HL-60 (cell line): ENCODE measurements at regions not wholly inside any gene's neighbourhood (a gene's known extent, or its start where the extent isn't known, plus 50 kb on each side); places are given as distances from the start of the nearest gene placed in this dataset.

Experiments
- POLR2AphosphoS5 ChIP-seq: IDR thresholded peaks from 2 replicates; pipeline ENCODE4 v1.6.1; 2012; ENCODE audit warnings: low read depth
- TF ChIP-seq, protein P1 (sequence below): IDR thresholded peaks from one replicate; pipeline ENCODE4 v1.5.1; 2011; ENCODE audit warnings: low read length, control low read depth, inconsistent platforms; ENCODE audit not compliant: insufficient read depth

DNA sequence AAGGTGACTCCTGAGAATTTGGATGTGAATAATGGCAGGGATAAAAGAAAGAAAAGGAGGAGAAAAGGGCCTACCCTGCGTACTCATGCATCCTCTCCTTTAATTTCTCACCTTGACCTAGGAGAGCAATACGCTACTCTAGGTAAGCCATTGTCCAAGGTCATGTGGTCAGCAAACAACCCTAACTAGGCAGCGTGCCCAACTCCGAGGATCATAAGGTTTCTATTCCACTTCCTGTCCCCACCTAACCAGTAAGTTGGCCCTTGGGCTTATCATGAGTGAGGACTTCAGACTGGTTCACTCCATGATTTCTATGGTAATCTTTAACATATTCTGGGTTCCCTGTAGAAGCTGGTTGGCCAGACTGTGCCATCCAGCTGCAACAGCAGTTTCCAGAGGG lies 315.1 kb upstream of the CCL2 start:
- TF ChIP-seq POLR2AphosphoS5 = no peak
- TF ChIP-seq, protein P1, sequence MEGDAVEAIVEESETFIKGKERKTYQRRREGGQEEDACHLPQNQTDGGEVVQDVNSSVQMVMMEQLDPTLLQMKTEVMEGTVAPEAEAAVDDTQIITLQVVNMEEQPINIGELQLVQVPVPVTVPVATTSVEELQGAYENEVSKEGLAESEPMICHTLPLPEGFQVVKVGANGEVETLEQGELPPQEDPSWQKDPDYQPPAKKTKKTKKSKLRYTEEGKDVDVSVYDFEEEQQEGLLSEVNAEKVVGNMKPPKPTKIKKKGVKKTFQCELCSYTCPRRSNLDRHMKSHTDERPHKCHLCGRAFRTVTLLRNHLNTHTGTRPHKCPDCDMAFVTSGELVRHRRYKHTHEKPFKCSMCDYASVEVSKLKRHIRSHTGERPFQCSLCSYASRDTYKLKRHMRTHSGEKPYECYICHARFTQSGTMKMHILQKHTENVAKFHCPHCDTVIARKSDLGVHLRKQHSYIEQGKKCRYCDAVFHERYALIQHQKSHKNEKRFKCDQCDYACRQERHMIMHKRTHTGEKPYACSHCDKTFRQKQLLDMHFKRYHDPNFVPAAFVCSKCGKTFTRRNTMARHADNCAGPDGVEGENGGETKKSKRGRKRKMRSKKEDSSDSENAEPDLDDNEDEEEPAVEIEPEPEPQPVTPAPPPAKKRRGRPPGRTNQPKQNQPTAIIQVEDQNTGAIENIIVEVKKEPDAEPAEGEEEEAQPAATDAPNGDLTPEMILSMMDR = no peak
